Muscle of arm (tissue), 1 donor: ENCODE measurements at regions not wholly inside any gene's neighbourhood (a gene's known extent, or its start where the extent isn't known, plus 50 kb on each side); places are given as distances from the start of the nearest gene placed in this dataset.

Experiments
- DNase-seq: peaks from one replicate; pipeline ENCODE4 v3.0.0-alpha.2; 2013

- peak; percentile 83 for DNase-seq
Measured at GRCh38 chr1:55584526-55585401, 369.6 kb upstream of the USP24 start.

DNA sequence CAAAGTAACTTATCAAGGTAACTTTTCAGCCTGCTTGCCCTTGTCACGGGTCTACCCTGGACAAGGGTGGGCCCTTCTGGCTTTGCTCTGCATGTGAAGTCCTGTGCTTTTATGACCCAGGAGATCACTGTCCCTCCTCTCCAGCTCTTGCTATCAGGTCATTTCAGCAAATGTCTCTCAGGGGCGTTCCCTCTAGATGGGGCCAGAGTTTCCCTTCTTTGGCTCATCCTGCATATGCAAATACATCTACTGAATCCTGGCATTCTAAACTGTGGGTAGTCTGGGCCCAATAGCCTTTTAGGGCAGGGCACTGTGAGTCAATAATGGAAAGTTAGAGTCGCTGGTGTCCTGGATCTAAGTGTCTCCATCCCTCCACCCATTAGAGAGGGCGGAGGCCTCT is 366.9 kb upstream of the USP24 start:
- no peak for DNase-seq

GRCh38 chr1:55580845-55581332 is 365.7 kb upstream of the USP24 start:
- no peak for DNase-seq

DNA sequence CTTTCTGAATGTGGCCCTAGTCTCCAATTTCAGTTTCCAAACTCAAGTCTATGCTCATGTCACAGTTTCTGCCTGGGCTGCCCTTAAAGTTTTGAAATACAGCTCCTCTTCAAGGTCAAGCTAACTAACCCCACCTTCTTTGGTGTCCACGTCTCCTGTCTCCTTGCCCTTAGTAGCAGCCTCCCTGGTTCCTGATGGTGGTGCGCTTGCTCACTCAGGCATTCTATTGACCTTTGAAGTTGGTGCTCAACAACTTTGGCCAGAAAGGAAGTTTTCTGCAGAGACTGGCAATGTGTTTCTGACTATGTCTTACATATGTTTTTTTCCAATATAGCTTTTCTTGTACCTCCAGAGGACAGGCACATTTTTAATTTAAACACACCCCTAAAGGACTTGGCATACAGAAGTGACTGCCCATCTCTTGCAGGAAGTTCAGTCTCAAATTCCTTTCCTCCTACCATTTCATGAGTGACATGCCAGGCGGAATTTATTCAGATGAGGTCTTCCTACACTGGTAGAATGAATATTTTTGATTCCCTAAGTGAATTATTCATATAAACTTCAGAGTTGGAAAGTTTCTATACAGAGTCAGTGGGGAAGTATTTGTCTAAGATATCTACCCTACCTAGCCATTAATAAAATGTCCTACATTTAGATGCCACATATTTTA is 364.3 kb upstream of the USP24 start:
- DNase-seq = no peak

DNA sequence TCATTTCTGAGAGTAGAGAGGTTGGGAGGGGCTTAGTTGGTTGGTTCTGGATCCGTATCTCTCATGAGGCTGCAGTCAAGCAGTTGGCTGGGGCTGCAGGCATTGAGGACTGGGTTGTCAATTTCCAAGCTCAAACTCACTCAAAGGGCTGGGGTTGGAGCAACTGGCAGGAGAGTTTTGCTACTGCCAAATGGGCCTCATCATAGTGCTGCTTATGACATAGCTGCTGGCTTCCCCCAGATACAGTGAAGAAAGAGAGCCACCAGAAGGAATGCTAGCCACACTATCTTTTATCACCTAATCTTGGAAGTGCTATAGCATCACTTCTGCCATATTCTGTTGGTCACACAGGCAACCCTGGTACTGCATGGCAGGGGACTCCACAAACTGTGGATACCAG is 363.5 kb upstream of the USP24 start:
- DNase-seq = no peak

DNA sequence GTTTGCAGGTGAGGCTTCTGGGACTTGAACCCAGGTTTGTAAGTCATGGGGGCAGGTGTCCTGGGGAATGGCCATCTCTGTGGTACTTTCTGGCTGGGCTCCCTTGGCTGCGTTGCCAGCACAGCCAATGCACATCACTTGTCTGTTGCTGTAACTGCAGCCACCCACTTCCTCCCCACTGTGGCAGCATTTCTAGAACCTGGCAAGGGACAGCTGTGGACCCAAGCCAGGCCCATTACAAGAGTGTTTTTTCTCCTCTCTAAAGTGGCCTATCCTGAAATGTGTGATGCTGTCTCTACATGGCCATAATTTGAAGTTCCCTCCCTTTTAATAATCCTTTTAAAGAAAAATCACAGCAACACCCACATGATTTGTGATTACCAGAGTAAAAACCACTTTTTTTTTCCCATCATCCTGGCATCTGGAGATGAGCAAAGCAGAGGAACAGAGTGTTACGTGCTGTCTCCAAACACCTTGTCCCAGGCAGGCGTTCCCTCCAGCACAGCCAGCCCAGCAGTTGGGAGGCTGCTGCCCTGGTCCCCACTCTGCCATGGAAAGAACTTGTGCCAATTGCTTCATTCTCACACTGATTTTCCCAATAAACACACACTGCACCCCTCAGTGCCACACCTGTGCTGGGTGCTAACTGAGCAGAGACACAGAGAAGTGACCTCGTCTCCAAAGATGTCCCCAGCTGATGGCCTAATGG is 360.6 kb upstream of the USP24 start:
- DNase-seq = no peak

DNA sequence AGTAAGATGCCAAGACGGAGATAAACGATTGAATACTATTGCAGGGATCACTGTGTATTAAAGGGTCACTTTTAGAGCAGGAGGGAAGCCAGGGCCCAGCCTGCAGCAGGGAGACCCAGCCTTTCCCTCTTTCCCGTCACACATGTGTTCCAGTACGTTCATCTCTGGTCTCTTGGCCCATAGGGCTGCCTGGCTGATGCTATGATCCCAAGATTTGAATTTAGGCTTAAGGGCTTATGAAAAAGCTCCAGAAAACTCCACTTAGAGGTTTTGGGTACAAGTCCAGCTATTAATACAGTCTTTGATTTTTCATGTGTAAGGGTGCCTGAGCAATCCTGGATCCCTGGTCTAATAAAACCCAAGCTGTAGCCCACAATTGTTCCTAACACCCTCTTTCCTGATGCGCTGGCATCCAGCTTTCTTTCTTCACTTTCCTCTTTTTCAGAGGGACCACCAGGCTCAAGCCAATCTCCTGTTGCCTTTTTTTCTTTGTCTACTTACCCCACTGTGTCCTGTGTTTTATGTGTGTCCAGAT is 359.6 kb upstream of the USP24 start:
- DNase-seq = no peak

DNA sequence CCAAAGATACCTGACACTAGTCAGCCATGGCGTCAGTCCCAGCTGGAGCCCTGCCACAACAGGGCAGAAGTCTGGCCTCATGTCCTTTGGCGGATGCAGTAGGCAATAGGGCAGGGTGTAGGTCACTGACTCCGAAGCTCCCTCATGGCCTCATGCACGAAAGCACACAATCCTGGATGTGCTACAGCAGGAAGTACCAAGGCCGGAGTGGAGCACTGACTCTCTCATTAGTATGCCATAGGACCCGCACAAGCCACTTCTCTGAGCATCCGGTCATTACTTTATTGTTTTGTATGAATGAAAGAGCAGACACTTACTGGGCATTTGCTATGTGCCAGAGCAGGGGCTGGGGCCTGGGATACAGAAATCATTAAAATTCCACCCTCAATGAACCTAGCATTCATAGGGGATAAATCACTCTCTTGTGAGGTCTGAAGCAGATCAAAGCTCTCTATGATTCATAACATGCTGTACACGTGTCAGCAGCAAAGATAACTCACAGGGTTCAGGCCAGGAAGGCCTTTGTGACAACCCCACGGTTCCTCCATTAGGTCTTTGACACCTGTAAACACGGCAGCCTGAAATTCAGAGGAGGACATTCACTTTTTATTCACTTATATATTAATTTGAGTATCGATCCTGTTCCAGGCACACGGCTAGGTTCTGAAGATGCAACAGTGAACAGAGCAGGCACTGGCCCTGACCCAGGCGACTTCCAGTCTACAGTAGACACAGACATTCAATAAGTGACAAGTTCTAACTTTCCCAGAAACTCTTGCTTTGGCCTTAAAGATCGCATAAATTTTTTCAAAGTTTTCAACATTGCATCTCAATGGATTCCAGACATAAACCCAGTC is 357.9 kb upstream of the USP24 start:
- no peak for DNase-seq

DNA sequence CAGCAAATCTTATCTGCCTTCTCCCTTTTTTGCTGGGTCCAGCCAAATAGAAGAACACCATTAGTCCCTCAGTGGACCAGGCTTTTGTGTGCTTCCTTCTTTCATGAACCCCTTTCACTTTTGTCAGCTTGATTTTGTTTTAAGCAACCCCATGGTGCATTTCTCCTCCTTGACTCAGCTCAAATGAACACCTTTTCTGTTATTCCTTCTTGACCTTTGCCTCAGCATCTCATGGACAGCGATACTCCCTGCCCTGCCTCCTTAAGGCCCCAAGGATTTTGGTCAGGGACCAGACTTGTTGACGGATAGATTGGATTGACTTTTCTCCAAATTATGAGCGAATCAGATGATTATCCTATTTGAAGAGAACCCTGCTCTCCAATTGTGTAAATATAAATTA is 356.6 kb upstream of the USP24 start:
- DNase-seq = no peak

DNA sequence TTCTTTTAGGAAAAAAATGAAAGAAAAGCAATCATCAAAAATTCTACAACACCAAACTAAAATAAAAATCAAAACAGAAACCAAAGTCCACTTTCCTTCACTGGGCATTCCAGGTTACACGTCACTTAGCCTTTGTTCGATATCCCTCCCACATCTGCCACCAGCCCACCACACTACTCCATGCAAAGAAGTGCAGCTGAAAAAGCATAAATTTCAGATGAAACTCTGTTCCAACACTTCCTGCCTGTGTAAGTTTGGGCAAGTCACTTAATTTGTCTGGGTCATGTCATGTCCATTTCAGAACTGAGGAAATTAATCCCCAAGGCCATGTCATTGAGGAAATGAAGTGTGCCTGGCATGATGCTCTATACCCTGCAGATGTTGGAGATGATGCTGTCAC is 354.3 kb upstream of the USP24 start:
- DNase-seq = no peak

GRCh38 chr1:55568732-55569131 is 353.6 kb upstream of the USP24 start:
- no peak for DNase-seq

DNA sequence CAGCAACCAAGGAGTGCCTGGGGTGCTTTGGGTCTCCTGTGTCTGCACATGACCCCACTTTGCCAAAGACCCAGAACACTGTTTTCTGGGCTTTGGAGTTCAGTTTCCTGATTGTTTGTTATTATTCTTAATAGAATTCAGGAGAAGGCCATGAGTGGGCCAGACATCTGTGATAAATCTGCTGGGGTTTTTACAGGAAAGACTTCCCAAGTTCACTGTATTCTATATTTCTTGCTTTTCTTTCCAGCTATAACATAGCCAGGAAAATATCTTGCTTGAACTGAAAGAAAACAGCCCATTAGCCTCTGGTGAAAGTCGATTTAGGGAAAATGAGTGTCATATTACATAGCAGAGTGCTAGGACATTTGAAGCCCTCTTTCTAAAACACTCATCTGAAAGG is 345.1 kb upstream of the USP24 start:
- DNase-seq = peak; percentile 64

GRCh38 chr1:55559842-55560241 is 344.7 kb upstream of the USP24 start:
- no peak for DNase-seq

DNA sequence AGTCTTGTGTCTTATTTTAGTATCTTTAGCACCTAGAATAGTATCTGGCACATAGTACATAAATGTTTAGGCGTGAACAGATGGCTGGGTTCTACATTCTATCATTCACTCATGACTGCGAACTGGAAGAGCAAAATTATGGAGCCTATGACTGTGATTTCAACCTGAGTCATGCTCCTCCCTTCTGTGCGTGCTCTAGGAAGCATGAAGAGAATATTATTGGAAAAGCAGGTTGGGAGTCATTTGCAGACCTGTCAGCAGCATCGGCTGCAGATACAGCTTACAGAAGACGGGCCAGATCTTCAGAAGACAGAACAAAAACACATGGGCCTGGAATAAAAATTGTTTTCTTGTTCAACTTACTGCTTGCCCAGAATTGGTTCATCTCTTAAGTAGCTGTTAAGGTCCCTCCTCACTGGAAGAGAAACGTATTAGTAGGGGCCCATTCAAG is 344.0 kb upstream of the USP24 start:
- peak; percentile 22 for DNase-seq

DNA sequence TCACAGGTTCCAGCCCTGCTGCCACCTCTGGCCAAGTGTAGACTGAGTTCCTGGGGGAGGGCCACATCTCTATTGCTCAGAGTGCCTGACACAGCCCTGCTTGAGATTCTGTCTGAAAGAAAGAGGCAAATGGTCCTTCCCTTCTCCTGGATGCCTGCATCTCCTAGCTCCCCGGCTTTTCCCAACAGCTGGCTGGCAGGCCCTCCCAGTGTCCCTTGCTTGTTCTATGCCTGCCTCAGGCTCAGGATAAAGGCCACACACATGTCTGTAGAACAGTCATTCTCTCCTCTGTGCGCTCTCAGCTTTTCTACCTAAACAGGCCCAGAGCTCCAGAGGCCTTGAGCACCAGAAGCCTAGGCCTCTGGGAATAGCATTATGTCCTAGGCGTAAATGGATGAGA is 343.4 kb upstream of the USP24 start:
- no peak for DNase-seq

DNA sequence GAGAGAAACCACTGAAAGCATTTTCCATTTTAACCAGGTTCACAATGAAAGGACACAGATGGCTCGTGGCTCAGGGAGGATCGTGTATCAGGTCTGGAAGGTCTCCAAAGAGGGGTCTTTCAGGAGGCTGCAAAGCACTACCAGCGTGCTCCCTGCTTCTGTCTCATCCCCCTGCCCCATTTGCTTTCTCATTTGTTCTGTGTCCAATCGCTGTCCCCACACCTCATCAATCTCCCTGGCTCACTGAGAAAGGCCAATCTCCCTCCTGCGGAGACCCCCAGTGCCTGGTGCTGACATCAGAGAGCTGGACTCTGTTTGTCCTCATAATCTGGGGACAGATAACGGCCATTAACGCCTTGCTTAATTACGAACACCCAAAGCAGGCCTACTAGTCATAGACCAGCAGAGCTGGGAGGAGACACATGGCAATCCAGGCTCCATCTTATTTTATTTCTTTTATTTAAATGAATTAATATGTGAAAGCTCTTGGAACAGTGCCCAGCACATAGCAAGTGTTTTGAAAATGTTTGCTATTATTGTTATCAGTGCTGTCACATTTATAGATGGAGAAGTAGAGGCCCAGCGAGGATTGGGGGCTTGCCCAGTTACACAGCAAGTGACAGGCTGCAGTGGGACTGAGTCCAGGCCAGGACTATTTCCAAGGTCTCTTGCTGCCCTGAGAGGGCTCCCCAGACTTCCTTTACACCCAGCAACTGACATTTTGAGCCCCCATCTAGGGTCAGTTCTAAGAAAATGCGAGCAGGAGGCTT is 341.0 kb upstream of the USP24 start:
- no peak for DNase-seq

GRCh38 chr1:55554611-55555010 is 339.4 kb upstream of the USP24 start:
- no peak for DNase-seq

DNA sequence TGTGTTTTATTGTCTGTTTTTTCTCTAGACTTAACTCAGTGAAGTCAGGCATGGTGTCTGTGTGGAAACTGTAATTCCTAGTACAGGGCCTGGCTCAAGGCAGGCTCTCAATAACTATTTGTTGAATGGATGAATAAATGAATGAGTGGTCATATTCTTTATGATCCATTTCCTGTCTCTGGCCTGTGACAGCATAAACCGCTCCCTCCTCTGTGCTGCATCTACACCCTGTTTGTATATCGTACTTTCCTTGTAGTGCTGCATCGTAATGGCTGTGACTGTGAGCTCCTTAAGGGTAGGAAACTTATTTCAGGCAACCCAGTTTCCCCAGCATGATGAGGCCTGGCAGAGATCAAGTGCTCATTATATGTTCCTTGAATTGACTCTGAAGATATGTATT is 337.5 kb upstream of the USP24 start:
- DNase-seq = no peak

- DNase-seq = peak; percentile 28
Measured at GRCh38 chr1:55547405-55547804, 332.2 kb upstream of the USP24 start.

- no peak for DNase-seq
Measured at GRCh38 chr1:55546553-55546952, 331.4 kb upstream of the USP24 start.

- DNase-seq = no peak
Measured at GRCh38 chr1:55544826-55545225, 329.7 kb upstream of the USP24 start.
